Hepatocyte (in vitro differentiated cells): ENCODE measurements at regions not wholly inside any gene's neighbourhood (a gene's known extent, or its start where the extent isn't known, plus 50 kb on each side); places are given as distances from the start of the nearest gene placed in this dataset.

Experiments used
- EZH2 ChIP-seq: fragments of 200-600 bp; sonication (generic); IDR thresholded peaks from 2 replicates; pipeline ENCODE4 v1.6.1; 2016; ENCODE audit warnings: antibody characterized with exemption, mild to moderate bottlenecking, borderline replicate concordance
- TF ChIP-seq, protein P1 (sequence below): fragments of 200-600 bp; sonication (generic); IDR thresholded peaks from 2 replicates; pipeline ENCODE4 v1.5.1; 2016; ENCODE audit warnings: antibody characterized with exemption, mild to moderate bottlenecking; ENCODE audit not compliant: poor library complexity

DNA sequence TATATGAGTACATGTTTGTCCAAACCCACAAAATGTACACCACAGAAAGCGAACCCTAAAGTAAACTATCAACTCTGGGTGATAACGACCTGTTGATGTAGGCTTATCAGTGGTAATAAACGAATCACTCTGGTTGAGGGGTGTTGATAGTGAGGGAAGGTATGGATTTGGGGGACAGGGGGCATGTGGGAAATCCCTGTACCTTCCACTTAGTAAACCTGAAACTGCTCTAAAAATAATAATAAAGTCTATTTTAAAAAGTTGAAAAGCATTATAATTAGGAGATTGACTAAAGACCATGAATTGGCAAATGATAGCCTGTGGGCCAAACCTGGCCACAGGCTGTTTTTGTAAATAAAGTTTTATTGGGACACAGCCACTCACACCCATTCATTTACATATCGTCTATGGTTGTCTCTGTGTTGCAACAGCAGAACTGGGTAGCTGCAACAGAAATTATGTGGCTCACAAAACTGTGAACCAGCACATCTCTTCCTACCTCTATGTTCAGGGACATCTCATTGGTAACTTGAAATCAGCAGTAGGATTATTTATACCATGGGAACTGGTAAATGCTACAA, 85.5 kb upstream of the CDYL2 start:
- TF ChIP-seq, protein P1, sequence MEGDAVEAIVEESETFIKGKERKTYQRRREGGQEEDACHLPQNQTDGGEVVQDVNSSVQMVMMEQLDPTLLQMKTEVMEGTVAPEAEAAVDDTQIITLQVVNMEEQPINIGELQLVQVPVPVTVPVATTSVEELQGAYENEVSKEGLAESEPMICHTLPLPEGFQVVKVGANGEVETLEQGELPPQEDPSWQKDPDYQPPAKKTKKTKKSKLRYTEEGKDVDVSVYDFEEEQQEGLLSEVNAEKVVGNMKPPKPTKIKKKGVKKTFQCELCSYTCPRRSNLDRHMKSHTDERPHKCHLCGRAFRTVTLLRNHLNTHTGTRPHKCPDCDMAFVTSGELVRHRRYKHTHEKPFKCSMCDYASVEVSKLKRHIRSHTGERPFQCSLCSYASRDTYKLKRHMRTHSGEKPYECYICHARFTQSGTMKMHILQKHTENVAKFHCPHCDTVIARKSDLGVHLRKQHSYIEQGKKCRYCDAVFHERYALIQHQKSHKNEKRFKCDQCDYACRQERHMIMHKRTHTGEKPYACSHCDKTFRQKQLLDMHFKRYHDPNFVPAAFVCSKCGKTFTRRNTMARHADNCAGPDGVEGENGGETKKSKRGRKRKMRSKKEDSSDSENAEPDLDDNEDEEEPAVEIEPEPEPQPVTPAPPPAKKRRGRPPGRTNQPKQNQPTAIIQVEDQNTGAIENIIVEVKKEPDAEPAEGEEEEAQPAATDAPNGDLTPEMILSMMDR = no peak
- no peak for TF ChIP-seq EZH2
